ENCODE measurements at regions not wholly inside any gene's neighbourhood (a gene's known extent, or its start where the extent isn't known, plus 50 kb on each side); places are given as distances from the start of the nearest gene placed in this dataset.

- no peak for TF ChIP-seq CTCF (conservative IDR thresholded peaks at IDR 0.05; ENCODE audit: control insufficient read depth, insufficient read depth, low read depth, low read length)
- peak; percentile 78 for DNase-seq (ENCODE audit: low read depth)
These were observed 1769.0 kb upstream of the PCDH20 start for GRCh38 chr13:63184693-63185092.

GRCh38 chr13:63175536-63175935 lies 1759.9 kb upstream of the PCDH20 start:
- no peak overlapping the region for H3K4me3 ChIP-seq (ENCODE audit: control insufficient read depth, low read depth, low read length)
- no peak for DNase-seq (ENCODE audit: low read depth)
- TF ChIP-seq CTCF (conservative IDR thresholded peaks at IDR 0.05; ENCODE audit: control insufficient read depth, insufficient read depth, low read depth, low read length), result no peak

More at GRCh38 chr13:63184693-63185092, 1769.0 kb upstream of the PCDH20 start:
- H3K4me3 ChIP-seq (ENCODE audit: control insufficient read depth, low read depth, low read length), result no peak overlapping the region

- TF ChIP-seq CTCF (conservative IDR thresholded peaks at IDR 0.05; ENCODE audit: control insufficient read depth, insufficient read depth, low read depth, low read length), result no peak
- DNase-seq (ENCODE audit: low read depth), result no peak
- no peak overlapping the region for H3K4me3 ChIP-seq (ENCODE audit: control insufficient read depth, low read depth, low read length)
These were observed 1752.2 kb upstream of the PCDH20 start for GRCh38 chr13:63167699-63168337.

GRCh38 chr13:63166345-63166744 lies 1750.7 kb upstream of the PCDH20 start:
- no peak overlapping the region for H3K4me3 ChIP-seq (ENCODE audit: control insufficient read depth, low read depth, low read length)
- no peak for DNase-seq (ENCODE audit: low read depth)
- TF ChIP-seq CTCF (conservative IDR thresholded peaks at IDR 0.05; ENCODE audit: control insufficient read depth, insufficient read depth, low read depth, low read length), result no peak

- no peak for DNase-seq (ENCODE audit: low read depth)
- no peak for TF ChIP-seq CTCF (conservative IDR thresholded peaks at IDR 0.05; ENCODE audit: control insufficient read depth, insufficient read depth, low read depth, low read length)
- no peak overlapping the region for H3K4me3 ChIP-seq (ENCODE audit: control insufficient read depth, low read depth, low read length)
These were observed 1748.3 kb upstream of the PCDH20 start for GRCh38 chr13:63163903-63164302.

GRCh38 chr13:63161219-63161618 lies 1745.6 kb upstream of the PCDH20 start:
- no peak for TF ChIP-seq CTCF (conservative IDR thresholded peaks at IDR 0.05; ENCODE audit: control insufficient read depth, insufficient read depth, low read depth, low read length)
- no peak overlapping the region for H3K4me3 ChIP-seq (ENCODE audit: control insufficient read depth, low read depth, low read length)
- peak; percentile 19 for DNase-seq (ENCODE audit: low read depth)

- TF ChIP-seq CTCF (conservative IDR thresholded peaks at IDR 0.05; ENCODE audit: control insufficient read depth, insufficient read depth, low read depth, low read length), result no peak
- no peak overlapping the region for H3K4me3 ChIP-seq (ENCODE audit: control insufficient read depth, low read depth, low read length)
- DNase-seq (ENCODE audit: low read depth), result no peak
These were observed 1741.2 kb upstream of the PCDH20 start for GRCh38 chr13:63156816-63157215.

Data from fibroblast of mammary gland (primary cell).